Subcutaneous abdominal adipose tissue (tissue), 5 donors: ENCODE measurements at regions not wholly inside any gene's neighbourhood (a gene's known extent, or its start where the extent isn't known, plus 50 kb on each side); places are given as distances from the start of the nearest gene placed in this dataset.

Experiments
- H3K27ac ChIP-seq: one replicate; pipeline ENCODE4 v1.7.0; 2013; ENCODE audit warnings: low read depth, mild to moderate bottlenecking, inconsistent platforms, low read length, moderate library complexity
- H3K27me3 ChIP-seq, 5 donors: one replicate each; pipeline ENCODE4 v1.7.0; 2013; ENCODE audit warnings: low read length in 5 of 5, inconsistent platforms in 1 of 5; ENCODE audit not compliant: control insufficient read depth in 5 of 5, insufficient read depth in 4 of 5
- H3K36me3 ChIP-seq, 5 donors: one replicate each; pipeline ENCODE4 v1.7.0; 2013; ENCODE audit warnings: low read length in 5 of 5; ENCODE audit not compliant: control insufficient read depth in 5 of 5, insufficient read depth in 5 of 5
- H3K4me1 ChIP-seq, 5 donors: one replicate each; pipeline ENCODE4 v1.7.0; 2013; ENCODE audit warnings: low read length in 5 of 5, mild to moderate bottlenecking in 3 of 5, moderate library complexity in 1 of 5; ENCODE audit not compliant: control insufficient read depth in 5 of 5, insufficient read depth in 5 of 5
- H3K4me3 ChIP-seq, 5 donors: one replicate each; pipeline ENCODE4 v1.7.0; 2013; ENCODE audit warnings: low read length in 5 of 5, low read depth in 1 of 5
- H3K9ac ChIP-seq, 5 donors: one replicate each; pipeline ENCODE4 v1.7.0; 2013; ENCODE audit warnings: low read length in 5 of 5, mild to moderate bottlenecking in 4 of 5, moderate library complexity in 3 of 5
- H3K9me3 ChIP-seq, 5 donors: one replicate each; pipeline ENCODE4 v1.7.0; 2013; ENCODE audit warnings: low read length in 5 of 5; ENCODE audit not compliant: control insufficient read depth in 5 of 5
- donor health status: healthy.
- donor health status: healthy.
- donor health status: healthy.
- donor health status: healthy.
- donor health status: healthy.

GRCh38 chr11:133787379-133788141 is 57.8 kb downstream of the SPATA19 start:
- Histone ChIP-seq H3K4me3 (peak overlapping the region in 4 of 5 donors; percentile 14 to 54 (median 46)), H3K36me3 (no peaks in the 10 kb centered on the region), H3K9me3 (no peaks in the 10 kb centered on the region), H3K9ac (no peak overlapping the region), H3K27ac (no peak overlapping the region), H3K27me3 (peaks cover 0 to 9% (median 3%) of the 10 kb centered on the region in 5 donors), H3K4me1 (peaks cover 0 to 9% (median 8%) of the 10 kb centered on the region in 5 donors)

GRCh38 chr11:133785795-133786340 is 59.4 kb downstream of the SPATA19 start:
- H3K9me3 ChIP-seq, result no peaks in the 10 kb centered on the region
- no peak overlapping the region for H3K9ac ChIP-seq
- H3K27ac ChIP-seq, result no peak overlapping the region
- peaks cover 0 to 9% (median 8%) of the 10 kb centered on the region in 5 donors for H3K4me1 ChIP-seq
- no peaks in the 10 kb centered on the region for H3K36me3 ChIP-seq
- peaks cover 0 to 7% (median 2%) of the 10 kb centered on the region in 5 donors for H3K27me3 ChIP-seq
- H3K4me3 ChIP-seq, result no peak overlapping the region

GRCh38 chr11:133784359-133784758 is 61.0 kb downstream of the SPATA19 start:
- no peak overlapping the region for H3K9ac ChIP-seq
- no peak overlapping the region for H3K27ac ChIP-seq
- H3K27me3 ChIP-seq, result peaks cover 0 to 7% (median 0%) of the 10 kb centered on the region in 5 donors

GRCh38 chr11:133782116-133782725 is 63.1 kb downstream of the SPATA19 start:
- Histone ChIP-seq H3K9ac (no peak overlapping the region), H3K36me3 (no peaks in the 10 kb centered on the region), H3K4me1 (peaks cover 0 to under 1% (median under 1%) of the 10 kb centered on the region in 5 donors), H3K27me3 (peaks cover 0 to 3% (median 3%) of the 10 kb centered on the region in 5 donors), H3K9me3 (peaks cover 0 to 4% (median 0%) of the 10 kb centered on the region in 5 donors), H3K4me3 (no peak overlapping the region), H3K27ac (no peak overlapping the region)

More at GRCh38 chr11:133784359-133784758, 61.0 kb downstream of the SPATA19 start:
- no peaks in the 10 kb centered on the region for H3K9me3 ChIP-seq
- H3K4me3 ChIP-seq, result no peak overlapping the region
- H3K36me3 ChIP-seq, result no peaks in the 10 kb centered on the region
- H3K4me1 ChIP-seq, result peaks cover 0 to 9% (median 8%) of the 10 kb centered on the region in 5 donors

GRCh38 chr11:133778161-133778560 is 67.2 kb downstream of the SPATA19 start:
- Histone ChIP-seq H3K4me1 (no peaks in the 10 kb centered on the region), H3K9ac (no peak overlapping the region), H3K36me3 (no peaks in the 10 kb centered on the region), H3K4me3 (no peak overlapping the region), H3K27ac (no peak overlapping the region), H3K27me3 (peaks cover 0 to 6% (median 0%) of the 10 kb centered on the region in 5 donors), H3K9me3 (peaks cover 0 to 7% (median 7%) of the 10 kb centered on the region in 5 donors)

- H3K27ac ChIP-seq, result no peak overlapping the region
- no peak overlapping the region for H3K9ac ChIP-seq
- peaks cover 0 to 6% (median 0%) of the 10 kb centered on the region in 5 donors for H3K27me3 ChIP-seq
Observed at GRCh38 chr11:133776671-133777367, 68.5 kb downstream of the SPATA19 start.

GRCh38 chr11:133762538-133762937 is 82.8 kb downstream of the SPATA19 start:
- H3K27me3 ChIP-seq, result no peaks in the 10 kb centered on the region
- H3K9me3 ChIP-seq, result peaks cover 2 to 13% (median 5%) of the 10 kb centered on the region in 5 donors
- no peaks in the 10 kb centered on the region for H3K36me3 ChIP-seq
- no peak overlapping the region for H3K4me3 ChIP-seq
- H3K9ac ChIP-seq, result no peak overlapping the region
- no peaks in the 10 kb centered on the region for H3K4me1 ChIP-seq
- no peak overlapping the region for H3K27ac ChIP-seq

More at GRCh38 chr11:133776671-133777367, 68.5 kb downstream of the SPATA19 start:
- Histone ChIP-seq H3K9me3 (peaks cover 0 to 7% (median 7%) of the 10 kb centered on the region in 5 donors), H3K4me1 (no peaks in the 10 kb centered on the region), H3K4me3 (no peak overlapping the region), H3K36me3 (no peaks in the 10 kb centered on the region)

GRCh38 chr11:133753150-133753549 is 92.2 kb downstream of the SPATA19 start:
- Histone ChIP-seq H3K4me3 (no peak overlapping the region), H3K4me1 (no peaks in the 10 kb centered on the region), H3K9me3 (peaks cover 0 to 12% (median 8%) of the 10 kb centered on the region in 5 donors), H3K27ac (no peak overlapping the region), H3K9ac (no peak overlapping the region), H3K36me3 (no peaks in the 10 kb centered on the region), H3K27me3 (no peaks in the 10 kb centered on the region)

- no peak overlapping the region for H3K4me3 ChIP-seq
- peaks cover 0 to 5% (median 0%) of the 10 kb centered on the region in 5 donors for H3K27me3 ChIP-seq
- H3K4me1 ChIP-seq, result no peaks in the 10 kb centered on the region
- H3K36me3 ChIP-seq, result no peaks in the 10 kb centered on the region
- H3K9ac ChIP-seq, result no peak overlapping the region
- H3K9me3 ChIP-seq, result peaks cover 0 to 6% (median 4%) of the 10 kb centered on the region in 5 donors
- H3K27ac ChIP-seq, result no peak overlapping the region
Observed at GRCh38 chr11:133749841-133750240, 95.5 kb downstream of the SPATA19 start.
